Muscle layer of duodenum (tissue), 2 donors: ENCODE measurements at regions not wholly inside any gene's neighbourhood (a gene's known extent, or its start where the extent isn't known, plus 50 kb on each side); places are given as distances from the start of the nearest gene placed in this dataset.

Experiments used
- H3K27ac ChIP-seq: one replicate; pipeline ENCODE4 v1.7.0; 2013; ENCODE audit warnings: mild to moderate bottlenecking, low read length
- H3K27me3 ChIP-seq: one replicate; pipeline ENCODE4 v1.7.0; 2013; ENCODE audit warnings: low read depth, mild to moderate bottlenecking, control low read depth, low read length
- H3K36me3 ChIP-seq, 2 donors: one replicate each; pipeline ENCODE4 v1.7.0; 2013; ENCODE audit warnings: low read length in 2 of 2, control low read depth in 1 of 2, mild to moderate bottlenecking in 1 of 2; ENCODE audit not compliant: insufficient read depth in 2 of 2, control insufficient read depth in 1 of 2
- H3K4me1 ChIP-seq, 2 donors: one replicate each; pipeline ENCODE4 v1.7.0; 2013; ENCODE audit warnings: low read length in 2 of 2, mild to moderate bottlenecking in 2 of 2, control low read depth in 1 of 2, moderate library complexity in 1 of 2; ENCODE audit not compliant: insufficient read depth in 2 of 2, control insufficient read depth in 1 of 2
- H3K4me3 ChIP-seq, 2 donors: one replicate each; pipeline ENCODE4 v1.7.0; 2013; ENCODE audit warnings: low read length in 2 of 2, low read depth in 1 of 2, mild to moderate bottlenecking in 1 of 2
- H3K9me3 ChIP-seq, 2 donors: one replicate each; pipeline ENCODE4 v1.7.0; 2013; ENCODE audit warnings: low read length in 2 of 2, control low read depth in 1 of 2, mild to moderate bottlenecking in 1 of 2; ENCODE audit not compliant: control insufficient read depth in 1 of 2
- donor health status: healthy.

DNA sequence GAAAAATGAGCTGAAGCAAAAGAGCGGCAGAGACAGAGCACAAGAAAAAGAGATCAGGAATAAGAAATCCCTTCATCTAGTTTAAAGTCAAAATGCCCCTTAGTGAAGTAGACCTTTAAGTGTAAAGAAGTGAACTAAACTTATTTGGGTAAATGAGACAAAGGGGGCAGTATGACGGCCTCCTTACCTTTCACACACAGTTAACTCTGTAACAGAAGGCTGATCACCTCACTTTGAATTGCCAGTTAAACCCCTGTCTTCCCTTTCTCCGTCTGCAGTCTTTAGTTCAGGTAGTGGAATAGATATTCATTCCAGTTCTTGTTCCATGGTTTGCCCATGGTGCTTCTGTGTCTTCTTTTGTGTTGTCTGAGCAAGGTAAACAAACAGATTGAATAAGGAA, 1029.8 kb downstream of the DIAPH3 start:
- no peak overlapping the region for H3K4me3 ChIP-seq
- H3K9me3 ChIP-seq, result no peaks in the 10 kb centered on the region
- no peaks in the 10 kb centered on the region for H3K36me3 ChIP-seq
- H3K4me1 ChIP-seq, result no peaks in the 10 kb centered on the region
- no peaks in the 10 kb centered on the region for H3K27me3 ChIP-seq
- no peak overlapping the region for H3K27ac ChIP-seq

DNA sequence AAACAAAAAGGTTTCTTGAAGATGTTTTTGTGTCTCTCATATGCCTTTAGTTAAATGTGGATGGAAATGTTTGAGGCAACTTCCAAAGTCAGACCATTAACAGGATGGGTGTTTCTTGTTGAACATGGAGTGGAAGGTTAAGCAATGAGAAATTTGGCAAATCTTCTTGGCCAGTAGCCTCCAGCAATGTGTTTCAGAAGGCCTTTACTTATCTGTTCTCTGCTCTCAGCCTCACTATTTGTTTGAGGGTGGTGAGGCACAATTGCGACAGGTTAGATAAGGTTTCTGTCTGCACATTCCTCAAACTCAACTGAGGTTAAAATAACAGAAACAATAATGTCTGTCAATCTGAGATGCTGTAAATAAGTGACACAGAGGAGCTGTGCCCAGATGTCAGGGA, 1019.0 kb downstream of the DIAPH3 start:
- Histone ChIP-seq H3K27ac (no peak overlapping the region), H3K9me3 (no peaks in the 10 kb centered on the region), H3K36me3 (no peaks in the 10 kb centered on the region), H3K27me3 (no peaks in the 10 kb centered on the region), H3K4me3 (no peak overlapping the region), H3K4me1 (no peaks in the 10 kb centered on the region)

DNA sequence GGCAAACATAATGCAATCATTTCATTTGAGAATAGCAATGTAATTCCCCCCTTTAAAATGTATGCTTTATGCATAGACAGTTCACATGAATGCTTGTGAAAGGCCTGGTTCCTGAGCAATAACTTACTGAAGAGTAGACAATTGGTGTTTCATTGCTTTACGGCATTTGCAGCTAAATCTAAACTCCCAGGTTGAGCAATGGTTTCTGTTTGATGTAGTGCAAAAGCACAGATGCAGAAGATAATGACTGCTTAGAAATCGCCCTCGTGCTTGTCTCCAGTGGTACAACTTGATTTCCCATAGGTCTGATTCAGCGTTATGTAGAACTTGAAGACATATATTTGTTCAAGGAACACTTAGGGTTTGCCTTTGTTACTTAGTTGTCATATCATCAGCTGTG, 1018.3 kb downstream of the DIAPH3 start:
- no peaks in the 10 kb centered on the region for H3K9me3 ChIP-seq
- no peaks in the 10 kb centered on the region for H3K4me1 ChIP-seq
- no peaks in the 10 kb centered on the region for H3K27me3 ChIP-seq
- no peak overlapping the region for H3K27ac ChIP-seq
- H3K4me3 ChIP-seq, result no peak overlapping the region
- H3K36me3 ChIP-seq, result no peaks in the 10 kb centered on the region

DNA sequence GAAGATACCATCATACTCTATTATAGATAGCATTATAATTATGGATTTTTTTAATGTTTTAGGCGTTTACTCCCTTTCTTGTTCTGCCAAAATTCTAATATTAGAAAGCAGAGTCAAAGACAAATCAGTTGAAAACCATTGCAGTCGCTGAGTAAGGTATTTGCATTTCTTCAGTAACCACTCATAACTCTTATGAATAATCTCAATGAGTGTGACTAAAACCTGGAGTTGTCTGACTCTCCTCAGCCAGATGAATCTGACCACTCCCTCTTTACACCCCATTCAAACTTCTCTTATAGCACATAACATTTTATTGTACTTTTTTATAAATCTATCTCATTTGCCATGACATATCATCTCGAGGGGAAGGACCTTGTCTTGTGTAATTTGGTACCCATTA, 1006.5 kb downstream of the DIAPH3 start:
- H3K27me3 ChIP-seq, result no peaks in the 10 kb centered on the region
- no peak overlapping the region for H3K27ac ChIP-seq
- no peaks in the 10 kb centered on the region for H3K9me3 ChIP-seq
- H3K4me3 ChIP-seq, result no peak overlapping the region
- no peaks in the 10 kb centered on the region for H3K36me3 ChIP-seq
- no peaks in the 10 kb centered on the region for H3K4me1 ChIP-seq

DNA sequence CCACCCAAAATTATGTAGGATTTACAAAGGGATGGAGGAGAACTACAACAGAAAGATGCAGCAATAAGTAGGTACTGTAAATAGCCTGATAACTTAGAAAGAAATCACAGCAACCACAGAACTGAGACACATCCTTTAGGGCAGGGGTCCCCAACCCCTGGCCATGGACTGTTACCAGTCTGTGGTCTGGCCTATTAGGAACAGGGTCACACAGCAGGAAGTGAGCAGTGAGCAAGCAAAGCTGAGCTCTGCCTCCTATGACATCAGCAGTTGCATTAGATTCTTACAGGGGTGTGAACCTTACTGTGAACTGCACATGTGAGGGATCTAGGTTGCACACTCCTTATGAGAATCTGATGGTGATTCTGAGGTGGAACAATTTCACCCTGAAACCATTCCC, 997.6 kb downstream of the DIAPH3 start:
- H3K27me3 ChIP-seq, result no peaks in the 10 kb centered on the region
- H3K9me3 ChIP-seq, result no peaks in the 10 kb centered on the region
- H3K27ac ChIP-seq, result no peak overlapping the region
- no peaks in the 10 kb centered on the region for H3K4me1 ChIP-seq
- no peaks in the 10 kb centered on the region for H3K36me3 ChIP-seq
- no peak overlapping the region for H3K4me3 ChIP-seq

DNA sequence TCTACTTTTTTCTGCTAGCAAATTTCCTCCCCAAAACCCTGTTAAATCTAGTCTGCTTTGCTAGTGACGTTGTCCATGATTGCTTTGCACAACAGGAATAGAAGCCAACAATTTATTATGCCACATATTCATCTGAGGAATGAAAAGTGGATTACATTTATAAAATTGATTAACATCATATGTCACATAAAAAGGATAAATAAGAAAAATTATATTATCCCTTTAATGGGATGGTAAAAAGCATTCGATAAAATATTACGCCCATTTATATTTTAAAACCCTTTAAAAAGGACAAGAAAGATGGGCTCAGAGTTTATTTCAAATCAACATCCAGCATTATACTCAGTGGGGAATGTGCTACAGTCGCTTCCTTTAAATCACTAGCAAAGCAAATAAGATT, 991.7 kb downstream of the DIAPH3 start:
- Histone ChIP-seq H3K27me3 (no peaks in the 10 kb centered on the region), H3K36me3 (no peaks in the 10 kb centered on the region), H3K4me3 (no peak overlapping the region)

DNA sequence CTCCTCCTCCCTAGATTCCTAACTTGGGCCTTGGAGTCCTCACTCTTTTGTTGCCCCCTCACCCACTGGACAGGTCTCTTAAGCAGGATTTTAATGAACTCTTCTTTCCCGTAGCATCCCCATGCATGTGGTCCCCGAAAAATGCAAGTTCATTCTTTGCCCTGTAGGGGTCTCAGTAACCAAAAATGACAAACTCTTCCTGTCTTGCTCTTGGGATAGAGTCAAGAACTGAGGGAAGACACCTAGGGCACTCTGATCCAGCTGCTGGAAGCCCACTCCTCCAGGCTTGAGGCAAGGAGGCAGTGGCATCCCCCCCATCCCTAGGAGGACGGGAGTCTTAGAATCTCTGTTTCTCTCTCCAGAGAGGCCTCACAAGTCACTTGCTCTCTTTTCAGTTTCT, 987.0 kb downstream of the DIAPH3 start:
- Histone ChIP-seq H3K9me3 (no peaks in the 10 kb centered on the region), H3K36me3 (no peaks in the 10 kb centered on the region), H3K27ac (no peak overlapping the region), H3K4me3 (no peak overlapping the region), H3K27me3 (no peaks in the 10 kb centered on the region), H3K4me1 (no peaks in the 10 kb centered on the region)

More for the DNA sequence above, 991.7 kb downstream of the DIAPH3 start:
- H3K27ac ChIP-seq, result no peak overlapping the region
- H3K4me1 ChIP-seq, result no peaks in the 10 kb centered on the region
- no peaks in the 10 kb centered on the region for H3K9me3 ChIP-seq

GRCh38 chr13:59178344-59178743, 985.4 kb downstream of the DIAPH3 start:
- H3K36me3 ChIP-seq, result no peaks in the 10 kb centered on the region
- H3K9me3 ChIP-seq, result no peaks in the 10 kb centered on the region
- no peak overlapping the region for H3K27ac ChIP-seq
- no peaks in the 10 kb centered on the region for H3K4me1 ChIP-seq
- H3K4me3 ChIP-seq, result no peak overlapping the region
- H3K27me3 ChIP-seq, result no peaks in the 10 kb centered on the region

DNA sequence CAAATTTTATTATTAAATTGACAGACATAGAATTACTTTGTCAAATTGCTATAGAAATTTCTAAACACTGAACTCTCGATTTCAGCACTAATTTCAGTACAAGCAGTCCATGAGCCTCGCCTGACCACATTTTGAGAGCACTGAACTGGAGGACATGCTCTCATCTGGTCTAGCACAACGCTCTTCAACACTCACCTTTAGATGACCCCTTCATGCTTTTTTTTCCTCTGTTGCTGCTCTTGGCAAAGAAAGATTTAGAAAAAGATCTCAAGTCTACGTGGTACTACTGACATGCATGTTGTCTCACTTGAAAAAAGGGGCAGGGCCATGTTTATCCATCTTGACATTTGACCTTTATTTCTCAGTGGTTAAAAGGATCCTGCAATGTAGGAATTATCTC, 981.5 kb downstream of the DIAPH3 start:
- Histone ChIP-seq H3K27me3 (no peaks in the 10 kb centered on the region), H3K4me1 (no peaks in the 10 kb centered on the region), H3K4me3 (no peak overlapping the region), H3K27ac (no peak overlapping the region), H3K36me3 (no peaks in the 10 kb centered on the region), H3K9me3 (no peaks in the 10 kb centered on the region)

DNA sequence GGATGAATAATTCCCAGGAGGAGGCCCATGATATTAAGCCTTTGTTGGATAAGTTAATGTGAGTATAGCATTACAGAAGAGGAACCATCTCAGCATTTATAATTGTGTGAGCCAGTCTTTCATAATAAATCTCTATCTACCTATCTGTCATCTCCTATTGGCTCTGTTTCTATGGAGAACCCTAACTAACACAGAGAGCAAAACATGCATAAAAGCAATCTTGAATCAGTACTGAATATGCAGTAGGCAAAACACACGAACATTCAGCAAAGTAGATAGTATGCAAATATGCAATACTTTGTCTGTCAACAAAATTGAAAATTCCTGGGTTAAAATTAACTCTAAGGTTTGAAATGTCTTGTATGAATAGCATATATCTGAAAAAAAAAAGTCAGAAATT, 966.3 kb downstream of the DIAPH3 start:
- Histone ChIP-seq H3K27ac (no peak overlapping the region), H3K36me3 (no peaks in the 10 kb centered on the region), H3K9me3 (no peaks in the 10 kb centered on the region), H3K27me3 (no peaks in the 10 kb centered on the region), H3K4me3 (no peak overlapping the region), H3K4me1 (no peaks in the 10 kb centered on the region)

DNA sequence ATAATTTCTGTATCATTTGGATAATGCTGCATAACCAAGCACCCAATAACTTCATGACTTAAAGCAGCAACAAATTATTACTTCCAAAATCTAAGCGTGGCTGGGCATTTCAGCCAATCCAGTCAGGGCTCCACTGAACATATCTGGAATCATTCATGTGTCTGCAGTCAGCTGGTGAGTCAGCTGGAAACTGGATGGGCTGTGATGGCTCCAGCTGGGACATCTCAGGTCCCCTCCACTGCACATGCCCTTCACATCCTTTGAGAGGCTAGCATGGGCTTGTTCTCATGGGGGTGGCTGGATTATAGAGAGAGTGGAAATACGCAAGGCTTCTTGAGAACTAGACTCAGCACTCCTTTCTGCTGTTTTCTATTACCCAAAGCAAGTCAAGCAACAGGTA, 961.9 kb downstream of the DIAPH3 start:
- Histone ChIP-seq H3K36me3 (no peaks in the 10 kb centered on the region), H3K27ac (no peak overlapping the region), H3K27me3 (no peaks in the 10 kb centered on the region), H3K4me3 (no peak overlapping the region), H3K4me1 (no peaks in the 10 kb centered on the region), H3K9me3 (no peaks in the 10 kb centered on the region)

DNA sequence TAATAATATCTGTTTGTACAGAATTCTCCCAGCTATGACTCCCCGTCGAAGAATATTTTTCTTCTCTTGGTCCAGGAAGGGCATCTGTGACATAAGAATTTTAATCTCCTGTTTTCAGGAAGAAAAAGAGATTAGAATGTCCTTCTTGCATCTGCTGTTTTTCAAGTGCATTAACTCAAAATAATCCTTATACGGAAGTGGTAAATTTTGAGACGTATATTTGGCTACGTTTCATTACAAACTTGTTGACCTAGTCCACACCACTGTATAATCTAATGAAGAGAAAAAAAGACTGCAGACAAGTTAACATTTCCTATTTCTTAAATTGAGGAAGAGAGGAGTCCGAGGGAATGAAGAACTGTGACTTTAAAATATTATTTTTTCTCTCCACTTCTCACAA, 959.9 kb downstream of the DIAPH3 start:
- Histone ChIP-seq H3K27ac (no peak overlapping the region), H3K36me3 (no peaks in the 10 kb centered on the region), H3K4me1 (no peaks in the 10 kb centered on the region), H3K4me3 (no peak overlapping the region), H3K9me3 (no peaks in the 10 kb centered on the region), H3K27me3 (no peaks in the 10 kb centered on the region)
